K562 (cell line): ENCODE measurements at regions not wholly inside any gene's neighbourhood (a gene's known extent, or its start where the extent isn't known, plus 50 kb on each side); places are given as distances from the start of the nearest gene placed in this dataset.

Experiments
- ARID1B ChIP-seq: fragments of 450-650 bp; IDR thresholded peaks from 2 replicates; pipeline ENCODE4 v1.6.1; 2016; ENCODE audit warnings: antibody characterized with exemption, mild to moderate bottlenecking, inconsistent platforms
- BRF1 ChIP-seq: IDR thresholded peaks from 3 replicates; pipeline ENCODE4 v1.6.1; 2011; ENCODE audit warnings: borderline replicate concordance, mild to moderate bottlenecking; ENCODE audit not compliant: insufficient read length; ENCODE audit errors: extremely low read depth
- CREBBP ChIP-seq: IDR thresholded peaks from one replicate; pipeline ENCODE4 v1.6.1; 2012; ENCODE audit warnings: low read depth, mild to moderate bottlenecking, control low read depth, inconsistent platforms, low read length
- DPF2 ChIP-seq: fragments of 450-650 bp; IDR thresholded peaks from 2 replicates; pipeline ENCODE4 v1.6.1; 2016
- EP400 ChIP-seq: fragments of 450-650 bp; IDR thresholded peaks from 2 replicates; pipeline ENCODE4 v1.6.1; 2017; ENCODE audit warnings: antibody characterized with exemption, mild to moderate bottlenecking, moderate library complexity
- HMGN3 ChIP-seq: IDR thresholded peaks from 2 replicates; pipeline ENCODE4 v1.6.1; 2011; ENCODE audit warnings: borderline replicate concordance, low read depth, mild to moderate bottlenecking, mixed read lengths, low read length; ENCODE audit not compliant: insufficient read length; ENCODE audit errors: extremely low read depth
- KDM1A ChIP-seq, 2 experiments: fragments of 450-650 bp; IDR thresholded peaks; 2 replicates each; pipeline ENCODE4 v1.6.1; 2016; ENCODE audit warnings: mild to moderate bottlenecking in 2 of 2
- MTA2 ChIP-seq: fragments of 450-650 bp; IDR thresholded peaks from 2 replicates; pipeline ENCODE4 v1.6.1; 2016; ENCODE audit warnings: low read depth
- NBN ChIP-seq: fragments of 450-650 bp; IDR thresholded peaks from 2 replicates; pipeline ENCODE4 v1.6.1; 2016; ENCODE audit warnings: low read depth, mild to moderate bottlenecking
- RAD51 ChIP-seq: fragments of 450-650 bp; IDR thresholded peaks from 2 replicates; pipeline ENCODE4 v1.7.1; 2016; ENCODE audit warnings: low read depth, mild to moderate bottlenecking, borderline replicate concordance
- SMARCE1 ChIP-seq: fragments of 450-650 bp; IDR thresholded peaks from 2 replicates; pipeline ENCODE4 v1.7.1; 2016; ENCODE audit warnings: mild to moderate bottlenecking
- SOX6 ChIP-seq: fragments of 450-650 bp; IDR thresholded peaks from 2 replicates; pipeline ENCODE4 v1.6.1; 2014; ENCODE audit warnings: mild to moderate bottlenecking
- STAG1 ChIP-seq: sonication (generic); formaldehyde crosslinking; IDR thresholded peaks from 2 replicates; pipeline ENCODE4 v1.5.0; 2020; ENCODE audit warnings: missing genetic modification reagents, borderline replicate concordance
- TAF7 ChIP-seq: fragments of 450-650 bp; IDR thresholded peaks from 2 replicates; pipeline ENCODE4 v1.6.1; 2016; ENCODE audit warnings: missing genetic modification characterization, missing compliant biosample characterization
- TEAD4 ChIP-seq, 2 experiments: sonication (generic) in 1 of 2; formaldehyde crosslinking in 1 of 2; IDR thresholded peaks; 2 replicates each; pipeline versions ENCODE4 v1.6.1 to v1.8.0; 2012 to 2022; ENCODE audit warnings: borderline replicate concordance in 1 of 2, inconsistent platforms in 1 of 2, low read length in 1 of 2, mild to moderate bottlenecking in 1 of 2, missing genetic modification reagents in 1 of 2
- ZKSCAN8 ChIP-seq: fragments of 200-800 bp; sonication (Bioruptor generic); IDR thresholded peaks from 2 replicates; pipeline ENCODE4 v1.6.1; 2016; ENCODE audit warnings: missing genetic modification characterization, missing compliant biosample characterization
- ZNF253 ChIP-seq: fragments of 250-450 bp; sonication (Bioruptor Pico); conservative IDR thresholded peaks from 2 replicates; pipeline ENCODE4 v1.6.1; 2021; ENCODE audit warnings: mild to moderate bottlenecking
- ZNF384 ChIP-seq: IDR thresholded peaks from 2 replicates; pipeline ENCODE4 v1.6.1; 2012; ENCODE audit warnings: low read depth, low read length, improper control_type of control experiment
- TF ChIP-seq, protein P1 (sequence below), 2 experiments: fragments of 200-800 bp in 1 of 2; sonication (Bioruptor generic) in 1 of 2; sonication (generic) in 1 of 2; formaldehyde crosslinking in 1 of 2; IDR thresholded peaks in 1 of 2; conservative IDR thresholded peaks in 1 of 2; 2 replicates each; pipeline versions ENCODE4 v1.5.0 to v1.6.1; 2016 to 2020; ENCODE audit warnings: missing compliant biosample characterization in 1 of 2, missing genetic modification characterization in 1 of 2, missing genetic modification reagents in 1 of 2
- TF ChIP-seq, protein P2 (sequence below), 2 experiments: IDR thresholded peaks in 1 of 2; conservative IDR thresholded peaks in 1 of 2; 2 replicates each; pipeline ENCODE4 v1.6.1; 2016; ENCODE audit warnings: low read depth in 2 of 2, mild to moderate bottlenecking in 1 of 2, missing compliant biosample characterization in 1 of 2, missing genetic modification characterization in 1 of 2, moderate library complexity in 1 of 2
- TF ChIP-seq, protein P3 (sequence below): fragments of 250-450 bp; sonication (Bioruptor Pico); IDR thresholded peaks from 2 replicates; pipeline ENCODE4 v1.4.0; 2020; ENCODE audit warnings: mild to moderate bottlenecking, moderate library complexity

DNA sequence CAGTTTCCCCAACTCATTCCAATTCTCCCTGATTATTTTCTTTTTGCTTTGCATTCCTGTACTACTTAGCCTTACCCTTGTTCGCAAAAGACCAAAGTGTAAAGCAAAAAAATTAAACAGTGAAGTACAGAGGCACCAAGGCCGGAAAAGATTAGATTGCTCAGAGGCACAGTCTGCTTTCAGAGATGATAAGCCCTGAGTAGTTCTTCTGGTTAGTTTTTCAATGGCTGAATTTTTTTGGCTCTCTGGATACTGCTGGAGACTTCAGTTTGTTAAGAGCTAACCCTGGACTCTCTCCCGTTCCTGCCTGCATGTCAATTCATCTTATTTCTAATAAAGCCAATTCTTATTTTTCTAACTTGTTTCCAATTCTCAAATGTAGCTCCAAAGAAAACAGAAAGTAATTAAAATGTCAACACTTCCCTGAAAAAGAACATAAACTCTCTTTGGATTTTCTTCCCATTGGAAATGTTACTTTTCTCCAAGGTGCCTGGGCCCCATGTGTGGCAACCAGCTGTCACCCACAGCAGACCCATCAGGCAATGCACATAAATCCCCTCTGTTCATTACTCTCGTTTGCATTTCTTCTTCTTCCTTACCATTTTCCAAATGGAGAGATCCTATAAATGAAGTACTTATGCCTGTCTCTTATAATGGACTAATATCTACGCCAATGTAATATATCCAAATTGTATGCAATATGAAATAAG lies 142.8 kb downstream of the BTG1 start (continued):
- no peak for TF ChIP-seq STAG1 (CRISPR knock-in tag)
- 0 out of 2 replicates have a peak, but pooled peaks have one; percentile 8 for TF ChIP-seq RAD51
- peak; percentile 50; the same call in 1 of the 2 replicates for TF ChIP-seq NBN
- no peak for TF ChIP-seq HMGN3
- TF ChIP-seq CREBBP = no peak
- TF ChIP-seq, protein P1, sequence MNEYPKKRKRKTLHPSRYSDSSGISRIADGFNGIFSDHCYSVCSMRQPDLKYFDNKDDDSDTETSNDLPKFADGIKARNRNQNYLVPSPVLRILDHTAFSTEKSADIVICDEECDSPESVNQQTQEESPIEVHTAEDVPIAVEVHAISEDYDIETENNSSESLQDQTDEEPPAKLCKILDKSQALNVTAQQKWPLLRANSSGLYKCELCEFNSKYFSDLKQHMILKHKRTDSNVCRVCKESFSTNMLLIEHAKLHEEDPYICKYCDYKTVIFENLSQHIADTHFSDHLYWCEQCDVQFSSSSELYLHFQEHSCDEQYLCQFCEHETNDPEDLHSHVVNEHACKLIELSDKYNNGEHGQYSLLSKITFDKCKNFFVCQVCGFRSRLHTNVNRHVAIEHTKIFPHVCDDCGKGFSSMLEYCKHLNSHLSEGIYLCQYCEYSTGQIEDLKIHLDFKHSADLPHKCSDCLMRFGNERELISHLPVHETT (CRISPR knock-in tag; conservative IDR thresholded peaks at IDR 0.05 in 1 of 2, IDR thresholded peaks at IDR 0.05 in 1 of 2) = peak in 1 of 2 experiments; percentile 43; a peak in 1 of 4 replicates
- TF ChIP-seq TEAD4 (IDR thresholded peaks at IDR 0.05; ENCODE audit: low read length) = peak; percentile 88
- TF ChIP-seq TEAD4 (CRISPR knock-in tag; IDR thresholded peaks at IDR 0.05; ENCODE audit: borderline replicate concordance) = no peak
- 0 out of 2 replicates have a peak, but pooled peaks have one; percentile 36 for TF ChIP-seq ZNF253 (CRISPR knock-in tag)
- TF ChIP-seq SMARCE1 = peak; percentile 77; the same call in 1 of the 2 replicates
- peak; percentile 38; the same call in 1 of the 2 replicates for TF ChIP-seq SOX6
- TF ChIP-seq BRF1 = no peak
- peak; percentile 94 for TF ChIP-seq ARID1B
- peak; percentile 35 to 40; a peak in 2 of 4 replicates for TF ChIP-seq KDM1A (IDR thresholded peaks at IDR 0.05)
- TF ChIP-seq EP400 = 0 out of 2 replicates have a peak, but pooled peaks have one; percentile 11
- TF ChIP-seq ZKSCAN8 (CRISPR knock-in tag) = 0 out of 2 replicates have a peak, but pooled peaks have one; percentile 52
- TF ChIP-seq TAF7 (tag) = no peak
- TF ChIP-seq MTA2 = peak; percentile 52
- TF ChIP-seq, protein P2, sequence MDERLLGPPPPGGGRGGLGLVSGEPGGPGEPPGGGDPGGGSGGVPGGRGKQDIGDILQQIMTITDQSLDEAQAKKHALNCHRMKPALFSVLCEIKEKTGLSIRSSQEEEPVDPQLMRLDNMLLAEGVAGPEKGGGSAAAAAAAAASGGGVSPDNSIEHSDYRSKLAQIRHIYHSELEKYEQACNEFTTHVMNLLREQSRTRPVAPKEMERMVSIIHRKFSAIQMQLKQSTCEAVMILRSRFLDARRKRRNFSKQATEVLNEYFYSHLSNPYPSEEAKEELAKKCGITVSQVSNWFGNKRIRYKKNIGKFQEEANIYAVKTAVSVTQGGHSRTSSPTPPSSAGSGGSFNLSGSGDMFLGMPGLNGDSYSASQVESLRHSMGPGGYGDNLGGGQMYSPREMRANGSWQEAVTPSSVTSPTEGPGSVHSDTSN (CRISPR knock-in tag; IDR thresholded peaks at IDR 0.05; ENCODE audit: low read depth) = no peak
- TF ChIP-seq, protein P2 (tag; conservative IDR thresholded peaks at IDR 0.05; ENCODE audit: low read depth) = 0 out of 2 replicates have a peak, but pooled peaks have one; percentile 16
- TF ChIP-seq ZNF384 = peak; percentile 62; the same call in 1 of the 2 replicates
- TF ChIP-seq, protein P3, sequence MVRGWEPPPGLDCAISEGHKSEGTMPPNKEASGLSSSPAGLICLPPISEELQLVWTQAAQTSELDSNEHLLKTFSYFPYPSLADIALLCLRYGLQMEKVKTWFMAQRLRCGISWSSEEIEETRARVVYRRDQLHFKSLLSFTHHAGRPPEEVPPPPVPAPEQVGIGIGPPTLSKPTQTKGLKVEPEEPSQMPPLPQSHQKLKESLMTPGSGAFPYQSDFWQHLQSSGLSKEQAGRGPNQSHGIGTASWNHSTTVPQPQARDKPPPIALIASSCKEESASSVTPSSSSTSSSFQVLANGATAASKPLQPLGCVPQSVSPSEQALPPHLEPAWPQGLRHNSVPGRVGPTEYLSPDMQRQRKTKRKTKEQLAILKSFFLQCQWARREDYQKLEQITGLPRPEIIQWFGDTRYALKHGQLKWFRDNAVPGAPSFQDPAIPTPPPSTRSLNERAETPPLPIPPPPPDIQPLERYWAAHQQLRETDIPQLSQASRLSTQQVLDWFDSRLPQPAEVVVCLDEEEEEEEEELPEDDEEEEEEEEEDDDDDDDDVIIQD (CRISPR knock-in tag) = no peak
- peak; percentile 96 for TF ChIP-seq DPF2
